Ovary (tissue), 3 donors: ENCODE measurements at regions not wholly inside any gene's neighbourhood (a gene's known extent, or its start where the extent isn't known, plus 50 kb on each side); places are given as distances from the start of the nearest gene placed in this dataset.

ENCODE experiments used
- CTCF ChIP-seq, 3 donors: fragments of 450-650 bp in 2 of 3; fragments of 200-600 bp in 1 of 3; IDR thresholded peaks; one replicate each; pipeline versions ENCODE4 v1.5.1 to v1.8.0; 2016 to 2022; ENCODE audit warnings: antibody characterized with exemption in 3 of 3, mild to moderate bottlenecking in 1 of 3
- POLR2A ChIP-seq: fragments of 450-650 bp; IDR thresholded peaks from one replicate; pipeline ENCODE4 v1.6.1; 2017; ENCODE audit warnings: antibody characterized with exemption, mild to moderate bottlenecking, moderate library complexity
- donor health status: DM: no; HTN: no; CAD: no.

DNA sequence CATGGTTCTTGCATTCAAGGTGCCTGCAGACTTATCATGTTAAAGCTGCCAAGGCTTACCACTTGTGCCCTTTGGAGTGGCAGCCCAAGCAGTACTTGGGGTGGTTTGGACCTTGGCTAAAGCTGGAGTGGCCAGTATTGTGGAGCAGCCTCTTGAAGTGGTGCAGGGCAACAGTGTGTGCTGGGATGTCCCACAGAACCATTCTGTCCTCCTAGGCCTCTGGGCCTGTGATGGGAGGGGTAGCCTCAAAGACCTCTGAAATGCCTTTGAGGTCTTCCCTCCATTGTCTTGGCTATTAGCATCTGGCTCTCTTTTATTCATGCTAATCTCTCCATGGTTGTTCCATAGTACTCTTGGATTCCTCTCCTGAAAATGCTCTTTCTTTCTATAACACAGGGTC lies 78.2 kb upstream of the SLC24A4 start:
- no peak for TF ChIP-seq POLR2A
- TF ChIP-seq CTCF (IDR thresholded peaks at IDR 0.05): no peak
